ENCODE measurements at regions not wholly inside any gene's neighbourhood (a gene's known extent, or its start where the extent isn't known, plus 50 kb on each side); places are given as distances from the start of the nearest gene placed in this dataset.

DNA sequence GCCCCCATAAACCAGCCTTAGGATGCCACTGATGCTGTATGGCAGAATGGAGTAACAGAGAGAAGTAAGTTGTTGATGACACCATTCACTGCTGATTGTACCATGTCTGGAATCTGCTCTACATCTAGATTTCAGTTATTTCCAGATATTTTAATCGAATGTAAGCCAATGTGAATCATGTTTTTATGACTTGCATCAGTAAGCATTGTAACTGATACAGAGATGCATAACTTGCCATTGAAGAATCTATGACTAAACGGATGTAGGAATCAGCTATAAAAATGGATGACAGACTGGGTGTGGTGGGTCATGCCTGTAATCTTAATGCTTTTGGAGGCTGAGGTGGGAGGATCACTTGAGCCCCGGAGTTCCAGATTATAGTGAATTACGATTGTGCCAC is 161.0 kb upstream of the GATB start:
- Histone ChIP-seq H3K4me1 (ENCODE audit: low read length) (no peaks in the 10 kb centered on the region), H3K27me3 (replicated peaks; ENCODE audit: insufficient read depth, low read length) (no peaks in the 10 kb centered on the region), H3K4me2 (ENCODE audit: low read depth, low read length) (no peak overlapping the region), H3F3A (ENCODE audit: insufficient read depth, low read length) (no peaks in the 10 kb centered on the region), H3K36me3 (replicated peaks; ENCODE audit: insufficient read depth, low read length) (no peaks in the 10 kb centered on the region), H4K20me1 (ENCODE audit: insufficient read depth, low read length) (no peaks in the 10 kb centered on the region), H3K27ac (ENCODE audit: low read length) (no peak overlapping the region), H3K9me3 (replicated peaks; ENCODE audit: insufficient read depth, low read length) (no peaks in the 10 kb centered on the region), H3K79me2 (ENCODE audit: low read length) (no peaks in the 10 kb centered on the region), H3K9ac (ENCODE audit: low read length) (no peak overlapping the region), H3K9me2 (replicated peaks; ENCODE audit: insufficient read depth, low read length) (no peaks in the 10 kb centered on the region), H2AFZ (ENCODE audit: low read length) (no peak overlapping the region), H3K4me3 (ENCODE audit: low read length) (no peak overlapping the region)
- TF ChIP-seq, protein P1, sequence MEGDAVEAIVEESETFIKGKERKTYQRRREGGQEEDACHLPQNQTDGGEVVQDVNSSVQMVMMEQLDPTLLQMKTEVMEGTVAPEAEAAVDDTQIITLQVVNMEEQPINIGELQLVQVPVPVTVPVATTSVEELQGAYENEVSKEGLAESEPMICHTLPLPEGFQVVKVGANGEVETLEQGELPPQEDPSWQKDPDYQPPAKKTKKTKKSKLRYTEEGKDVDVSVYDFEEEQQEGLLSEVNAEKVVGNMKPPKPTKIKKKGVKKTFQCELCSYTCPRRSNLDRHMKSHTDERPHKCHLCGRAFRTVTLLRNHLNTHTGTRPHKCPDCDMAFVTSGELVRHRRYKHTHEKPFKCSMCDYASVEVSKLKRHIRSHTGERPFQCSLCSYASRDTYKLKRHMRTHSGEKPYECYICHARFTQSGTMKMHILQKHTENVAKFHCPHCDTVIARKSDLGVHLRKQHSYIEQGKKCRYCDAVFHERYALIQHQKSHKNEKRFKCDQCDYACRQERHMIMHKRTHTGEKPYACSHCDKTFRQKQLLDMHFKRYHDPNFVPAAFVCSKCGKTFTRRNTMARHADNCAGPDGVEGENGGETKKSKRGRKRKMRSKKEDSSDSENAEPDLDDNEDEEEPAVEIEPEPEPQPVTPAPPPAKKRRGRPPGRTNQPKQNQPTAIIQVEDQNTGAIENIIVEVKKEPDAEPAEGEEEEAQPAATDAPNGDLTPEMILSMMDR (IDR thresholded peaks at IDR 0.05; ENCODE audit: low read length), result no peak
- TF ChIP-seq EZH2 (optimal IDR thresholded peaks at IDR 0.05; ENCODE audit: low read depth, low read length), result no peak
- no peak for TF ChIP-seq EZH2phosphoT487 (IDR thresholded peaks at IDR 0.05; ENCODE audit: low read length)
- no peak for DNase-seq

DNA sequence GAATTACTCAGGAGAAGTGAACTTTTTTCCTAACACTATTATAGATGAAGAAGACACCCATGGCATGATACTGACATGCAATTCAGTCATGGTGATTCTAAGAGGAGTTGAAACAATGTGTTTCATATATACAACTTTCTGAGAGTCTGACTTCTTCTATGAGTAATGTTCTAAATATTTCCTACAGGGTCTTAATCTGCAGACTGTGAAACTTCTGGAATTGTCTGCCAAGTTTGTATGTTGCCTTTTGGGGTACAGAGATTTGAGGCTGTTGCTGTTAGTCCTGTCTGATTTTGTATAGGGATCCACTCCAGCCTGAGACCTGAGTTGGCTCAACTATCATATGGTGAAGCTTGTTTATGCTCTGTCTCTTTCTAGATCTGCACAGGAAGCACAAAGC is 160.6 kb upstream of the GATB start:
- no peaks in the 10 kb centered on the region for H3K9me2 ChIP-seq (replicated peaks; ENCODE audit: insufficient read depth, low read length)
- no peak overlapping the region for H2AFZ ChIP-seq (ENCODE audit: low read length)
- H4K20me1 ChIP-seq (ENCODE audit: insufficient read depth, low read length), result no peaks in the 10 kb centered on the region
- no peaks in the 10 kb centered on the region for H3K4me1 ChIP-seq (ENCODE audit: low read length)
- H3K4me2 ChIP-seq (ENCODE audit: low read depth, low read length), result no peak overlapping the region
- no peaks in the 10 kb centered on the region for H3K36me3 ChIP-seq (replicated peaks; ENCODE audit: insufficient read depth, low read length)
- no peaks in the 10 kb centered on the region for H3K9me3 ChIP-seq (replicated peaks; ENCODE audit: insufficient read depth, low read length)
- H3K27me3 ChIP-seq (replicated peaks; ENCODE audit: insufficient read depth, low read length), result no peaks in the 10 kb centered on the region
- no peaks in the 10 kb centered on the region for H3F3A ChIP-seq (ENCODE audit: insufficient read depth, low read length)
- no peak for DNase-seq
- no peak overlapping the region for H3K4me3 ChIP-seq (ENCODE audit: low read length)
- no peak overlapping the region for H3K27ac ChIP-seq (ENCODE audit: low read length)
- no peak overlapping the region for H3K9ac ChIP-seq (ENCODE audit: low read length)
- H3K79me2 ChIP-seq (ENCODE audit: low read length), result no peaks in the 10 kb centered on the region
- TF ChIP-seq EZH2 (optimal IDR thresholded peaks at IDR 0.05; ENCODE audit: low read depth, low read length) (no peak), EZH2phosphoT487 (IDR thresholded peaks at IDR 0.05; ENCODE audit: low read length) (no peak)
- TF ChIP-seq, protein P1 (IDR thresholded peaks at IDR 0.05; ENCODE audit: low read length), result no peak

DNA sequence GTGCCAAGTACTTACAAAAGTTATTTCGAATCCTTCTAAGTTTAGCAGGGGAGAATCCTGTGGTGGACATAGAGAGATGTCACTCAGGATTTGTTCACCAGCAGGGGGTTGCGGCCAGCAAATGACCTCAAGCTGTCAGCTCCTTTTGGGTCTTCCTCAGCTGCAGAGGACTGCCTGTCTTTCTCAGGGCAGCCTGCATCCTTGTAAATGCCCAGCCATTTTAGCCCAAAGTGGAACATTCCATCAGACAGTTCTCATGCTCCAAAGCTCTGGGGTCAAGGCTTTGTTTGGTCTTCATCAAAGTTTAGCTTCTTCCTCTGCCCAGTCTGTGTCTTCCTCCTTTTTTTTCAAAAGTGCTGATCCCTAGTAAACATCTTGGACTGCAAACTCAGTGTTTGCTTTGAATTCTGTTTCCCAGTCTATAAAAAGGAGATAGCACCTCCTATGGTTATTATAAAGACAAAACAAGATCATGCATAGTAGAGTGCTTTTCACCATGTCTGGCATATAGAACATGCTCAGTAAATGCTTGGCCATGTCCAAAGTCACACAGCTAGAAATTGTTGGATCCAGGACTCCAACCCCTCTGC is 156.4 kb upstream of the GATB start:
- H4K20me1 ChIP-seq (ENCODE audit: insufficient read depth, low read length), result no peaks in the 10 kb centered on the region
- TF ChIP-seq, protein P1 (IDR thresholded peaks at IDR 0.05; ENCODE audit: low read length), result no peak
- TF ChIP-seq EZH2phosphoT487 (IDR thresholded peaks at IDR 0.05; ENCODE audit: low read length) (no peak), EZH2 (optimal IDR thresholded peaks at IDR 0.05; ENCODE audit: low read depth, low read length) (no peak)
- no peaks in the 10 kb centered on the region for H3K9me3 ChIP-seq (replicated peaks; ENCODE audit: insufficient read depth, low read length)
- H3K4me2 ChIP-seq (ENCODE audit: low read depth, low read length), result no peak overlapping the region
- no peak overlapping the region for H2AFZ ChIP-seq (ENCODE audit: low read length)
- H3K4me1 ChIP-seq (ENCODE audit: low read length), result no peaks in the 10 kb centered on the region
- no peaks in the 10 kb centered on the region for H3F3A ChIP-seq (ENCODE audit: insufficient read depth, low read length)
- H3K36me3 ChIP-seq (replicated peaks; ENCODE audit: insufficient read depth, low read length), result no peaks in the 10 kb centered on the region
- no peak for DNase-seq
- H3K4me3 ChIP-seq (ENCODE audit: low read length), result no peak overlapping the region
- H3K27me3 ChIP-seq (replicated peaks; ENCODE audit: insufficient read depth, low read length), result no peaks in the 10 kb centered on the region
- no peaks in the 10 kb centered on the region for H3K79me2 ChIP-seq (ENCODE audit: low read length)
- H3K9me2 ChIP-seq (replicated peaks; ENCODE audit: insufficient read depth, low read length), result no peaks in the 10 kb centered on the region
- H3K27ac ChIP-seq (ENCODE audit: low read length), result no peak overlapping the region
- H3K9ac ChIP-seq (ENCODE audit: low read length), result no peak overlapping the region
